Activated CD4-positive, alpha-beta T cell treated with anti-CD3 and anti-CD28 coated beads, Interleukin-2, amount 10 ng/mL, durations not matched to agents 24 days and 14 days (primary cell): ENCODE measurements at regions not wholly inside any gene's neighbourhood (a gene's known extent, or its start where the extent isn't known, plus 50 kb on each side); places are given as distances from the start of the nearest gene placed in this dataset.

ENCODE experiments used
- DNase-seq: peaks from one replicate; pipeline ENCODE4 v3.0.0; 2022
- H3K27ac Mint-ChIP-seq: one replicate; pipeline ENCODE4 v1.8.0; 2022; ENCODE audit warnings: mild to moderate bottlenecking, mixed read lengths
- H3K27me3 Mint-ChIP-seq: one replicate; pipeline ENCODE4 v1.8.0; 2022; ENCODE audit warnings: mixed read lengths
- H3K36me3 Mint-ChIP-seq: one replicate; pipeline ENCODE4 v1.8.0; 2022; ENCODE audit warnings: low read depth, mild to moderate bottlenecking, mixed read lengths
- H3K4me1 Mint-ChIP-seq: one replicate; pipeline ENCODE4 v1.8.0; 2021; ENCODE audit warnings: mixed read lengths
- H3K4me3 Mint-ChIP-seq: one replicate; pipeline ENCODE4 v1.8.0; 2022; ENCODE audit warnings: mild to moderate bottlenecking, moderate library complexity, mixed read lengths
- H3K9me3 Mint-ChIP-seq: one replicate; pipeline ENCODE4 v1.8.0; 2021; ENCODE audit warnings: mixed read lengths
- intact Hi-C: fragments of 100-400 bp; cut with micrococcal nuclease; formaldehyde crosslinking; loops from one replicate; pipeline ENCODE4 v1.15.1; 2023

GRCh38 chr3:167116120-167116922, 263.8 kb downstream of the ZBBX start:
- no peak for DNase-seq
- Mint-ChIP-seq H3K27me3 (no peaks in the 10 kb centered on the region), H3K4me3 (no peak overlapping the region), H3K36me3 (no peaks in the 10 kb centered on the region), H3K27ac (no peak overlapping the region), H3K4me1 (no peaks in the 10 kb centered on the region), H3K9me3 (no peaks in the 10 kb centered on the region)
- intact Hi-C loops = no loop called here

GRCh38 chr3:167115331-167115934, 264.7 kb downstream of the ZBBX start:
- Mint-ChIP-seq H3K27ac (no peak overlapping the region), H3K27me3 (no peaks in the 10 kb centered on the region), H3K4me3 (no peak overlapping the region), H3K36me3 (no peaks in the 10 kb centered on the region), H3K9me3 (no peaks in the 10 kb centered on the region), H3K4me1 (no peaks in the 10 kb centered on the region)
- intact Hi-C loops = no loop called here
- no peak for DNase-seq

- DNase-seq = no peak
- Mint-ChIP-seq H3K4me3 (no peak overlapping the region), H3K9me3 (no peaks in the 10 kb centered on the region), H3K27me3 (no peaks in the 10 kb centered on the region), H3K36me3 (no peaks in the 10 kb centered on the region), H3K4me1 (no peaks in the 10 kb centered on the region), H3K27ac (no peak overlapping the region)
- intact Hi-C loops = no loop called here
These were observed 265.5 kb downstream of the ZBBX start for GRCh38 chr3:167114619-167115018.

GRCh38 chr3:167113035-167113830, 266.9 kb downstream of the ZBBX start:
- no peaks in the 10 kb centered on the region for H3K27me3 Mint-ChIP-seq
- no peak overlapping the region for H3K27ac Mint-ChIP-seq
- no peak for DNase-seq
- intact Hi-C loops = no loop called here
- no peaks in the 10 kb centered on the region for H3K9me3 Mint-ChIP-seq
- no peaks in the 10 kb centered on the region for H3K36me3 Mint-ChIP-seq
- H3K4me3 Mint-ChIP-seq = no peak overlapping the region
- H3K4me1 Mint-ChIP-seq = no peaks in the 10 kb centered on the region

- Mint-ChIP-seq H3K9me3 (no peaks in the 10 kb centered on the region), H3K27me3 (no peaks in the 10 kb centered on the region), H3K4me3 (no peak overlapping the region), H3K36me3 (no peaks in the 10 kb centered on the region), H3K4me1 (no peaks in the 10 kb centered on the region), H3K27ac (no peak overlapping the region)
- intact Hi-C loops = no loop called here
- DNase-seq = no peak
These were observed 269.2 kb downstream of the ZBBX start for GRCh38 chr3:167110901-167111300.

- Mint-ChIP-seq H3K27me3 (no peaks in the 10 kb centered on the region), H3K27ac (no peak overlapping the region), H3K4me1 (no peaks in the 10 kb centered on the region), H3K36me3 (no peaks in the 10 kb centered on the region), H3K9me3 (no peaks in the 10 kb centered on the region), H3K4me3 (no peak overlapping the region)
- intact Hi-C loops = no loop called here
- no peak for DNase-seq
These were observed 270.4 kb downstream of the ZBBX start for GRCh38 chr3:167109746-167110145.

GRCh38 chr3:167106456-167106855, 273.6 kb downstream of the ZBBX start:
- H3K27me3 Mint-ChIP-seq = no peaks in the 10 kb centered on the region
- no peak for DNase-seq
- H3K27ac Mint-ChIP-seq = no peak overlapping the region
- H3K4me1 Mint-ChIP-seq = no peaks in the 10 kb centered on the region
- H3K36me3 Mint-ChIP-seq = no peaks in the 10 kb centered on the region
- H3K4me3 Mint-ChIP-seq = no peak overlapping the region
- no peaks in the 10 kb centered on the region for H3K9me3 Mint-ChIP-seq
- intact Hi-C loops = no loop called here

GRCh38 chr3:167102071-167102470, 278.0 kb downstream of the ZBBX start:
- Mint-ChIP-seq H3K4me3 (no peak overlapping the region), H3K27ac (no peak overlapping the region), H3K27me3 (no peaks in the 10 kb centered on the region), H3K9me3 (no peaks in the 10 kb centered on the region), H3K36me3 (no peaks in the 10 kb centered on the region), H3K4me1 (no peaks in the 10 kb centered on the region)
- intact Hi-C loops = no loop called here
- no peak for DNase-seq

GRCh38 chr3:167100651-167101050, 279.4 kb downstream of the ZBBX start:
- no peaks in the 10 kb centered on the region for H3K4me1 Mint-ChIP-seq
- no peaks in the 10 kb centered on the region for H3K27me3 Mint-ChIP-seq

GRCh38 chr3:167100200-167100599, 279.9 kb downstream of the ZBBX start:
- H3K36me3 Mint-ChIP-seq = no peaks in the 10 kb centered on the region
- H3K4me3 Mint-ChIP-seq = no peak overlapping the region
- no peak overlapping the region for H3K27ac Mint-ChIP-seq
- no peaks in the 10 kb centered on the region for H3K27me3 Mint-ChIP-seq
- intact Hi-C loops = no loop called here
- DNase-seq = no peak
- no peaks in the 10 kb centered on the region for H3K4me1 Mint-ChIP-seq
- no peaks in the 10 kb centered on the region for H3K9me3 Mint-ChIP-seq

More at GRCh38 chr3:167100651-167101050, 279.4 kb downstream of the ZBBX start:
- Mint-ChIP-seq H3K9me3 (no peaks in the 10 kb centered on the region), H3K27ac (no peak overlapping the region), H3K4me3 (no peak overlapping the region), H3K36me3 (no peaks in the 10 kb centered on the region)
- DNase-seq = no peak
- intact Hi-C loops = no loop called here

- Mint-ChIP-seq H3K9me3 (no peaks in the 10 kb centered on the region), H3K27me3 (no peaks in the 10 kb centered on the region), H3K27ac (no peak overlapping the region), H3K4me1 (no peaks in the 10 kb centered on the region), H3K4me3 (no peak overlapping the region), H3K36me3 (no peaks in the 10 kb centered on the region)
- no peak for DNase-seq
- intact Hi-C loops = no loop called here
These were observed 284.1 kb downstream of the ZBBX start for GRCh38 chr3:167095976-167096375.

- H3K36me3 Mint-ChIP-seq = no peaks in the 10 kb centered on the region
These were observed 285.5 kb downstream of the ZBBX start for GRCh38 chr3:167094632-167095031.

GRCh38 chr3:167091226-167091625, 288.9 kb downstream of the ZBBX start:
- Mint-ChIP-seq H3K36me3 (no peaks in the 10 kb centered on the region), H3K4me1 (no peaks in the 10 kb centered on the region), H3K27me3 (no peaks in the 10 kb centered on the region), H3K4me3 (no peak overlapping the region), H3K27ac (no peak overlapping the region), H3K9me3 (no peaks in the 10 kb centered on the region)
- DNase-seq = no peak
- intact Hi-C loops = no loop called here

More at GRCh38 chr3:167094632-167095031, 285.5 kb downstream of the ZBBX start:
- Mint-ChIP-seq H3K4me1 (no peaks in the 10 kb centered on the region), H3K27ac (no peak overlapping the region), H3K9me3 (no peaks in the 10 kb centered on the region), H3K4me3 (no peak overlapping the region), H3K27me3 (no peaks in the 10 kb centered on the region)
- no peak for DNase-seq
- intact Hi-C loops = no loop called here

- Mint-ChIP-seq H3K9me3 (no peaks in the 10 kb centered on the region), H3K36me3 (no peaks in the 10 kb centered on the region), H3K4me3 (no peak overlapping the region), H3K27me3 (no peaks in the 10 kb centered on the region), H3K4me1 (no peaks in the 10 kb centered on the region), H3K27ac (no peak overlapping the region)
- DNase-seq = no peak
- intact Hi-C loops = no loop called here
These were observed 295.6 kb downstream of the ZBBX start for GRCh38 chr3:167084545-167084944.
